K562 (cell line): ENCODE measurements at regions not wholly inside any gene's neighbourhood (a gene's known extent, or its start where the extent isn't known, plus 50 kb on each side); places are given as distances from the start of the nearest gene placed in this dataset.

Source experiments
- ATAC-seq: fragments of 200-7000 bp; cut with Tn5 transposase; 3 replicates; pipeline ENCODE4 v1.9.1; 2020; ENCODE audit warnings: moderate library complexity
- BruUV-seq: library from RNA; stranded (reverse); fragments of 400-500 nt; replicated peaks from 2 replicates; lab custom pipeline; 2021; lab: Mats Ljungman, UMichigan
- CTCF ChIA-PET: fragments of 300-600 bp; formaldehyde crosslinking; extraction: SDS; loops from one replicate; lab custom pipeline; 2021; ENCODE audit warnings: low intra/inter-chr PET ratio; lab: Yijun Ruan, JAX
- POLR2A ChIA-PET: fragments of 300-600, 350-650 bp; sonication (Branson Sonifier 250); formaldehyde crosslinking; extraction: SDS; loops from one replicate; lab custom pipeline; 2021; ENCODE audit warnings: antibody characterized with exemption, inconsistent platforms; lab: Yijun Ruan, JAX
- DNase-seq, 4 experiments: peaks; one replicate each; pipeline versions ENCODE4 v3.0.0 to v3.0.0-alpha.2; 2011 to 2018; ENCODE audit warnings: low spot score in 3 of 4, mixed read lengths in 3 of 4; ENCODE audit errors: extremely low read depth in 1 of 4
- FAIRE-seq: peaks from 2 replicates; lab custom pipeline; 2011; peaks lifted over from hg19 to GRCh38; lab: Jason Lieb, UNC
- H2AFZ ChIP-seq: 2 replicates; pipeline ENCODE4 v1.6.0; 2011; ENCODE audit warnings: low read depth, low read length, control low read depth, inconsistent platforms
- H3K27ac ChIP-seq: fragments of 200-600 bp; 3 replicates; pipeline ENCODE4 v1.8.0; 2011; ENCODE audit warnings: low read depth, mild to moderate bottlenecking, control low read depth, inconsistent platforms, low read length, moderate library complexity, mixed read lengths; ENCODE audit errors: extremely low read depth
- H3K27me3 ChIP-seq, 2 experiments: fragments of 300-600 bp in 1 of 2; 2 replicates in 1 of 2; 3 replicates in 1 of 2; pipeline versions ENCODE4 v1.6.0 to v1.8.0; 2011; ENCODE audit warnings: inconsistent platforms in 2 of 2, low read length in 2 of 2, mild to moderate bottlenecking in 1 of 2, mixed read lengths in 1 of 2, moderate library complexity in 1 of 2; ENCODE audit not compliant: control insufficient read depth in 2 of 2, insufficient read depth in 2 of 2
- H3K36me3 ChIP-seq: fragments of 300-600 bp; 3 replicates; pipeline ENCODE4 v1.8.0; 2011; ENCODE audit warnings: mild to moderate bottlenecking, low read length, inconsistent platforms; ENCODE audit not compliant: control insufficient read depth, insufficient read depth
- H3K4me1 ChIP-seq, 2 experiments: fragments of 200-600 bp in 1 of 2; replicated peaks in 1 of 2; 2 replicates in 1 of 2; 3 replicates in 1 of 2; pipeline versions ENCODE4 v1.5.1 to v1.8.0; 2011; ENCODE audit warnings: inconsistent platforms in 2 of 2, low read length in 2 of 2, mild to moderate bottlenecking in 1 of 2, mixed read lengths in 1 of 2, moderate library complexity in 1 of 2; ENCODE audit not compliant: control insufficient read depth in 2 of 2, insufficient read depth in 2 of 2
- H3K4me2 ChIP-seq: 2 replicates; pipeline ENCODE4 v1.6.1; 2011; ENCODE audit warnings: low read length, control low read depth, inconsistent platforms, mixed read lengths; ENCODE audit not compliant: insufficient read depth
- H3K4me3 ChIP-seq: fragments of 200-600 bp; sonication (generic), shearing (Covaris generic); 2 replicates; pipeline ENCODE4 v1.5.1; 2016; ENCODE audit warnings: control low read depth, inconsistent platforms
- H3K79me2 ChIP-seq: fragments of 200-600 bp; 3 replicates; pipeline ENCODE4 v1.8.0; 2011; ENCODE audit warnings: low read length, inconsistent platforms; ENCODE audit not compliant: control insufficient read depth, insufficient read depth
- H3K9ac ChIP-seq, 2 experiments: 2 replicates each; pipeline versions ENCODE4 v1.6.0 to v1.6.1; 2011; ENCODE audit warnings: low read depth in 2 of 2, low read length in 2 of 2, control low read depth in 1 of 2, inconsistent platforms in 1 of 2, mild to moderate bottlenecking in 1 of 2, mixed read lengths in 1 of 2; ENCODE audit not compliant: insufficient read depth in 1 of 2
- H3K9me1 ChIP-seq: one replicate; pipeline ENCODE4 v1.6.0; 2011; ENCODE audit warnings: inconsistent platforms, mild to moderate bottlenecking, low read length, moderate library complexity; ENCODE audit not compliant: control insufficient read depth, insufficient read depth
- H3K9me3 ChIP-seq: replicated peaks from 2 replicates; pipeline ENCODE4 v1.5.1; 2011; ENCODE audit warnings: low read depth, low read length, inconsistent platforms; ENCODE audit not compliant: control insufficient read depth, insufficient read depth
- H4K20me1 ChIP-seq: replicated peaks from 2 replicates; pipeline ENCODE4 v1.6.1; 2011; ENCODE audit warnings: low read length, inconsistent platforms, mixed read lengths; ENCODE audit not compliant: control insufficient read depth, insufficient read depth
- RBM25 ChIP-seq: fragments of 200-400 bp; formaldehyde crosslinking; IDR thresholded peaks from 2 replicates; pipeline ENCODE4 v1.6.1; 2018; ENCODE audit warnings: low read length, low read depth, moderate library complexity; ENCODE audit not compliant: severe bottlenecking
- in situ Hi-C: fragments of 300-500 bp; cut with MboI; formaldehyde crosslinking; loops from 4 replicates; pipeline ENCODE4 v1.15.0; 2018; ENCODE audit warnings: inconsistent platforms, mixed read lengths
- intact Hi-C: fragments of 100-400 bp; cut with micrococcal nuclease; formaldehyde crosslinking; loops from 2 replicates; pipeline ENCODE4 v1.14.2; 2022
- TF ChIP-seq, protein P1 (sequence below), 2 experiments: fragments of 450-650 bp; IDR thresholded peaks; 2 replicates each; pipeline ENCODE4 v1.6.1; 2018; ENCODE audit warnings: mild to moderate bottlenecking in 2 of 2, low read depth in 1 of 2; ENCODE audit not compliant: partially characterized antibody in 2 of 2

DNA sequence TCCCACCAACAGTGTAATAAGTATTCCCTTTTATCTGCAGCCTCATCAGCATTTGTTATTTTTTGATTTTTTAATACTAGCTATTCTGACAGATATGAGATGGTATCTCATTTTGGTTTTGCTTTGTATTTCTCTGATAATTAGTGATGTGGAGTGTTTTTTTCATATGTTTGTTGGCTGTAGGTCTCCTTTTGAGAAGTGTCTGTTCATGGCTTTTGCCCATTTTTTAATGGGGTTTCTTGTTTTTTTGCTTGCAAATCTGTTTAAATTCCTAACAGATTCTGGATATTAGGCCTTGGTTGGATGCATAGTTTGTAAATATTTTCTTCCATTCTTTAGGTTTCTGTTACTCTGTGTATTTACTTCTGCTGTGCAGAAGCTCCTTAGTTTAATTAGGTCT, 445.4 kb upstream of the DAB2 start:
- in situ Hi-C loops = no loop called here
- no peaks in the 10 kb centered on the region for H3K36me3 ChIP-seq
- H3K4me1 ChIP-seq = no peaks in the 10 kb centered on the region
- CTCF ChIA-PET = no interaction called here
- no peak overlapping the region for H3K4me3 ChIP-seq
- H3K9me1 ChIP-seq = no peaks in the 10 kb centered on the region
- H3K9me3 ChIP-seq = no peaks in the 10 kb centered on the region
- no peaks in the 10 kb centered on the region for H3K79me2 ChIP-seq
- DNase-seq = no peak
- no peak overlapping the region for H2AFZ ChIP-seq
- H4K20me1 ChIP-seq = no peaks in the 10 kb centered on the region
- intact Hi-C loops = no loop called here
- FAIRE-seq = no peak
- H3K27ac ChIP-seq = no peak overlapping the region
- no peak for ATAC-seq
- no peak overlapping the region for H3K9ac ChIP-seq
- BruUV-seq = no TSS peak
- H3K4me2 ChIP-seq = no peak overlapping the region
- H3K27me3 ChIP-seq = no peaks in the 10 kb centered on the region
- POLR2A ChIA-PET = no interaction called here
- TF ChIP-seq RBM25 = no peak
- TF ChIP-seq, protein P1, sequence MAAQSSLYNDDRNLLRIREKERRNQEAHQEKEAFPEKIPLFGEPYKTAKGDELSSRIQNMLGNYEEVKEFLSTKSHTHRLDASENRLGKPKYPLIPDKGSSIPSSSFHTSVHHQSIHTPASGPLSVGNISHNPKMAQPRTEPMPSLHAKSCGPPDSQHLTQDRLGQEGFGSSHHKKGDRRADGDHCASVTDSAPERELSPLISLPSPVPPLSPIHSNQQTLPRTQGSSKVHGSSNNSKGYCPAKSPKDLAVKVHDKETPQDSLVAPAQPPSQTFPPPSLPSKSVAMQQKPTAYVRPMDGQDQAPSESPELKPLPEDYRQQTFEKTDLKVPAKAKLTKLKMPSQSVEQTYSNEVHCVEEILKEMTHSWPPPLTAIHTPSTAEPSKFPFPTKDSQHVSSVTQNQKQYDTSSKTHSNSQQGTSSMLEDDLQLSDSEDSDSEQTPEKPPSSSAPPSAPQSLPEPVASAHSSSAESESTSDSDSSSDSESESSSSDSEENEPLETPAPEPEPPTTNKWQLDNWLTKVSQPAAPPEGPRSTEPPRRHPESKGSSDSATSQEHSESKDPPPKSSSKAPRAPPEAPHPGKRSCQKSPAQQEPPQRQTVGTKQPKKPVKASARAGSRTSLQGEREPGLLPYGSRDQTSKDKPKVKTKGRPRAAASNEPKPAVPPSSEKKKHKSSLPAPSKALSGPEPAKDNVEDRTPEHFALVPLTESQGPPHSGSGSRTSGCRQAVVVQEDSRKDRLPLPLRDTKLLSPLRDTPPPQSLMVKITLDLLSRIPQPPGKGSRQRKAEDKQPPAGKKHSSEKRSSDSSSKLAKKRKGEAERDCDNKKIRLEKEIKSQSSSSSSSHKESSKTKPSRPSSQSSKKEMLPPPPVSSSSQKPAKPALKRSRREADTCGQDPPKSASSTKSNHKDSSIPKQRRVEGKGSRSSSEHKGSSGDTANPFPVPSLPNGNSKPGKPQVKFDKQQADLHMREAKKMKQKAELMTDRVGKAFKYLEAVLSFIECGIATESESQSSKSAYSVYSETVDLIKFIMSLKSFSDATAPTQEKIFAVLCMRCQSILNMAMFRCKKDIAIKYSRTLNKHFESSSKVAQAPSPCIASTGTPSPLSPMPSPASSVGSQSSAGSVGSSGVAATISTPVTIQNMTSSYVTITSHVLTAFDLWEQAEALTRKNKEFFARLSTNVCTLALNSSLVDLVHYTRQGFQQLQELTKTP (IDR thresholded peaks at IDR 0.05; ENCODE audit: low read depth in 1 of 2, partially characterized antibody in 2 of 2) = peak in 1 of 2 experiments; percentile 93
